ENCODE measurements at regions not wholly inside any gene's neighbourhood (a gene's known extent, or its start where the extent isn't known, plus 50 kb on each side); places are given as distances from the start of the nearest gene placed in this dataset.

DNA sequence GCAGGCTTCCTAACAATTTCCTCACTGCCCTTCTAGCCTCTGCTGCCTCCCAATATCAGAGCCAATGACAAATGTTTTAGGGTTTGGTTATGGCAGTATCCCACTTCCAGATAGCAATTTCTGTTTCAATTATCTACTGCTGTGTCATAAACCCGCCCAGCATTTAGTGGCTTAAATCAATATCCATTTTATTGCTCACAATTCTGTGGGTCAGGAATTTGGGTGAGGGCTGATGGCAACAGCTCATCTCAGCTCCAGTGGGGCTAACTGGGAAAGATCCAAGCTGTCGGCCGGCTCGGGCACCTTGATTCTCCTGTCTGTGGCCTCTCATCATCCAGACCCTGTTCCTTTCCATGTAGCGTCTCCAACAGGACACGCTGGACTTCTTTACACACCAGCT, 85.3 kb upstream of the GOLGA8J start:
- TF ChIP-seq, protein P1, sequence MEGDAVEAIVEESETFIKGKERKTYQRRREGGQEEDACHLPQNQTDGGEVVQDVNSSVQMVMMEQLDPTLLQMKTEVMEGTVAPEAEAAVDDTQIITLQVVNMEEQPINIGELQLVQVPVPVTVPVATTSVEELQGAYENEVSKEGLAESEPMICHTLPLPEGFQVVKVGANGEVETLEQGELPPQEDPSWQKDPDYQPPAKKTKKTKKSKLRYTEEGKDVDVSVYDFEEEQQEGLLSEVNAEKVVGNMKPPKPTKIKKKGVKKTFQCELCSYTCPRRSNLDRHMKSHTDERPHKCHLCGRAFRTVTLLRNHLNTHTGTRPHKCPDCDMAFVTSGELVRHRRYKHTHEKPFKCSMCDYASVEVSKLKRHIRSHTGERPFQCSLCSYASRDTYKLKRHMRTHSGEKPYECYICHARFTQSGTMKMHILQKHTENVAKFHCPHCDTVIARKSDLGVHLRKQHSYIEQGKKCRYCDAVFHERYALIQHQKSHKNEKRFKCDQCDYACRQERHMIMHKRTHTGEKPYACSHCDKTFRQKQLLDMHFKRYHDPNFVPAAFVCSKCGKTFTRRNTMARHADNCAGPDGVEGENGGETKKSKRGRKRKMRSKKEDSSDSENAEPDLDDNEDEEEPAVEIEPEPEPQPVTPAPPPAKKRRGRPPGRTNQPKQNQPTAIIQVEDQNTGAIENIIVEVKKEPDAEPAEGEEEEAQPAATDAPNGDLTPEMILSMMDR (IDR thresholded peaks at IDR 0.05): no peak
- Histone ChIP-seq H3K27me3 (no peaks in the 10 kb centered on the region), H3K9me3 (no peaks in the 10 kb centered on the region), H3K4me3 (ENCODE audit: low read depth in 1 of 2, low read length in 1 of 2) (no peak overlapping the region), H3K27ac (no peak overlapping the region), H3K36me3 (no peaks in the 10 kb centered on the region), H3K4me1 (ENCODE audit: control insufficient read depth in 1 of 2, insufficient read depth in 1 of 2, low read depth in 1 of 2, low read length in 1 of 2) (no peaks in the 10 kb centered on the region)

DNA sequence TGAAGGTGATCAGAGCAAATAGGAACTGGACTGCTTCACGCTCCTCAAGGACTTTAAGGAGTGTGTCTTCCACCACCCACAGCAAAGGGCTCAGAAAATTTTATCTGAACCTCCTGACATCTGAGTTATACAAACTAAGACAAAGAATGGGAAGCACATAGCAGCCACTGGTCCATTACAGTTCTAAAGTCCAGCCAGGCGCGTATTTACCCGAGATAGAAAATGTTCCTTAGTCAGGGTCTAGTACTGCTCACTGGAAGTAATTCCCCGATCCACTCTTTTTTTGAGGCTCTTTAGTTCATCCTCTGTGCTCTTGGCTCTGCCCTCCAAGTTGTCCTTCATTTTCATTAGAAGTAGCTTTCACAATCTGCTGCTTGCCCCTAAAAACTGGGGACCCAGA, 88.5 kb upstream of the GOLGA8J start:
- Histone ChIP-seq H3K9me3 (no peaks in the 10 kb centered on the region), H3K36me3 (no peaks in the 10 kb centered on the region), H3K4me3 (ENCODE audit: low read depth in 1 of 2, low read length in 1 of 2) (no peak overlapping the region), H3K27me3 (no peaks in the 10 kb centered on the region), H3K4me1 (ENCODE audit: control insufficient read depth in 1 of 2, insufficient read depth in 1 of 2, low read depth in 1 of 2, low read length in 1 of 2) (no peaks in the 10 kb centered on the region), H3K27ac (no peak overlapping the region)
- TF ChIP-seq, protein P1 (IDR thresholded peaks at IDR 0.05): no peak

DNA sequence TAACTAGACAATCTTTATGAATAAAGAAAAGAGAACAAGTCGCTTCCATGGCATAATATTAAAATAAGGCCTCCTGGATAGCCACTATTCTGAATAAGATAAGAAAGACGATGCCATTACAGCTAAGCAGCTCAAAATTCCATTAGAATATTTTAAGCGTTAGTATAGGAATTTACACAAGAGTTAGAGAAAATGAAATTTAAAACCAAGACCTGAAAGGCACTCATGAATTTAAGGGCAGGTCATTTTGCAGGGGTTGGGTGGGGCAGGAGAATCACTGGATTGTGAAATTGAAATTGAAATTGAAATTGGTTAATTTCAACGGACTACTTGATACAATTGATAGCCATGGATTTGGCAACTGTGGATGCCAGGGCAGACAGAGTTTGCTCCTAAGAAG, 91.8 kb upstream of the GOLGA8J start:
- TF ChIP-seq, protein P1 (IDR thresholded peaks at IDR 0.05): no peak
- no peak overlapping the region for H3K27ac ChIP-seq
- H3K4me1 ChIP-seq (ENCODE audit: control insufficient read depth in 1 of 2, insufficient read depth in 1 of 2, low read depth in 1 of 2, low read length in 1 of 2): no peaks in the 10 kb centered on the region
- no peaks in the 10 kb centered on the region for H3K36me3 ChIP-seq
- H3K27me3 ChIP-seq: peaks cover 13% of the 10 kb centered on the region
- no peaks in the 10 kb centered on the region for H3K9me3 ChIP-seq
- no peak overlapping the region for H3K4me3 ChIP-seq (ENCODE audit: low read depth in 1 of 2, low read length in 1 of 2)

DNA sequence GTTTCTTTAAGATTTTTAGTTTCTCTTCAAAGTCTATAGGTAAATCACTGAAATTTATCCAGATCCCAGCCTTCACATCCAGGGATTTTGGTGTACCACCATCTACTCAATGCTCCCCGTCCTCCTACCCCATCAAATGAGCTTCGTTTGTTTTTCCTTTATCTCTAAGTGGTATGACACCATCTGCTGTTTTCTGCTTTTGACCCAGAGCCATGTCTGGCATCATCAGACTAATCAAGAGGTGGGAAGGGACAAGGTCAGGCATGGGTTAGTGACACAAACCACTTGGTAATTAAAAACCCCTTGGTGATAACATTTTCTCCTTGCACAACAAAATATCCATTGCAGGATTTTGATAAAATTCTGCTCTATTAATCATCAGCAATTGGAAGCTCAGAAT, 92.7 kb upstream of the GOLGA8J start:
- TF ChIP-seq, protein P1 (IDR thresholded peaks at IDR 0.05): no peak
- no peaks in the 10 kb centered on the region for H3K9me3 ChIP-seq
- H3K27me3 ChIP-seq: peaks cover 22% of the 10 kb centered on the region
- H3K36me3 ChIP-seq: no peaks in the 10 kb centered on the region
- no peaks in the 10 kb centered on the region for H3K4me1 ChIP-seq (ENCODE audit: control insufficient read depth in 1 of 2, insufficient read depth in 1 of 2, low read depth in 1 of 2, low read length in 1 of 2)
- no peak overlapping the region for H3K27ac ChIP-seq
- H3K4me3 ChIP-seq (ENCODE audit: low read depth in 1 of 2, low read length in 1 of 2): no peak overlapping the region

DNA sequence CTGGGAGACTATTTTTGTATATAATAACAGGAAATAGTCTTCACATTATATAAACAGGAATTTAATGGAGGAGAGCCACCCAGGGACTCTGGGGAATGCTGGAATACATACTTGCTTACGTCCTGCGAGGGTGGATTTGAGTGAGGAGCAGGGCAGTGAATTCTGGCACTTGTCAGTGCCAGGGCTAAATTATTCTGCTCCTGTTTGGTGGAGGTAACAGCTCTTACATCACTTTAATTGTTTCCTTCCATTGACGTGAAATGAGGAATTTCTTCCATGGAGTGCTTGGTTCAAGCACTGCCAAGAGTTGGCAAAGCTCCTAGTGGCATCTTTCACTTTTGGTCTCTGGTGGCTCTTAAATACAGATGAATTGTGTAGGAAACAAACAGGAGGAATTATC, 94.1 kb upstream of the GOLGA8J start:
- Histone ChIP-seq H3K36me3 (no peaks in the 10 kb centered on the region), H3K27ac (no peak overlapping the region), H3K27me3 (peaks cover 32% of the 10 kb centered on the region), H3K4me1 (ENCODE audit: control insufficient read depth in 1 of 2, insufficient read depth in 1 of 2, low read depth in 1 of 2, low read length in 1 of 2) (no peaks in the 10 kb centered on the region), H3K9me3 (no peaks in the 10 kb centered on the region), H3K4me3 (ENCODE audit: low read depth in 1 of 2, low read length in 1 of 2) (no peak overlapping the region)
- TF ChIP-seq, protein P1 (IDR thresholded peaks at IDR 0.05): no peak

DNA sequence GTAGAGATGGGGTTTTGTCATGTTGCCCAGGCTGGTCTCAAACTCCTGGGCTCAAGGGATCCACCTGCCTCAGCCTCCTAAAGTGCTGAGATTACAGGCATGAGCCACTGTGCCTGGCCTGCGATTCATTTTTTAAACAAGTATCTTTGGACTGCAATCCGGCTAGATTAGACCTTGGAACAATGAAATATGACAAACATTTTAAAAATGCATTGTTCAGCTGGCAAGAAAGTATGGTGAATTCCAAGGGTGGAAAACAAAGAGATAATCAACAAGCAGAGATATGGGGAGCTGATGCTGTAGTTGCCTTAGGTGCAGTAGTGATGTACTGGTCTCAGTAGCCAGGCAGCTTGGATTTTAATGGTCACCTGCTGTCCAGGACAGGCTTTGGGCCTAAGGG, 95.8 kb upstream of the GOLGA8J start:
- H3K36me3 ChIP-seq: no peaks in the 10 kb centered on the region
- H3K4me3 ChIP-seq (ENCODE audit: low read depth in 1 of 2, low read length in 1 of 2): no peak overlapping the region
- H3K9me3 ChIP-seq: no peaks in the 10 kb centered on the region
- peaks cover 32% of the 10 kb centered on the region for H3K27me3 ChIP-seq
- no peaks in the 10 kb centered on the region for H3K4me1 ChIP-seq (ENCODE audit: control insufficient read depth in 1 of 2, insufficient read depth in 1 of 2, low read depth in 1 of 2, low read length in 1 of 2)
- no peak overlapping the region for H3K27ac ChIP-seq
- TF ChIP-seq, protein P1 (IDR thresholded peaks at IDR 0.05): no peak
